GM19023 (cell line): ENCODE measurements at regions not wholly inside any gene's neighbourhood (a gene's known extent, or its start where the extent isn't known, plus 50 kb on each side); places are given as distances from the start of the nearest gene placed in this dataset.

ENCODE experiments used
- ATAC-seq: cut with Tn5 transposase; IDR thresholded peaks from one replicate; pipeline ENCODE4 v1.9.1; 2021; ENCODE audit warnings: mild to moderate bottlenecking, moderate library complexity; ENCODE audit not compliant: unreplicated experiment

DNA sequence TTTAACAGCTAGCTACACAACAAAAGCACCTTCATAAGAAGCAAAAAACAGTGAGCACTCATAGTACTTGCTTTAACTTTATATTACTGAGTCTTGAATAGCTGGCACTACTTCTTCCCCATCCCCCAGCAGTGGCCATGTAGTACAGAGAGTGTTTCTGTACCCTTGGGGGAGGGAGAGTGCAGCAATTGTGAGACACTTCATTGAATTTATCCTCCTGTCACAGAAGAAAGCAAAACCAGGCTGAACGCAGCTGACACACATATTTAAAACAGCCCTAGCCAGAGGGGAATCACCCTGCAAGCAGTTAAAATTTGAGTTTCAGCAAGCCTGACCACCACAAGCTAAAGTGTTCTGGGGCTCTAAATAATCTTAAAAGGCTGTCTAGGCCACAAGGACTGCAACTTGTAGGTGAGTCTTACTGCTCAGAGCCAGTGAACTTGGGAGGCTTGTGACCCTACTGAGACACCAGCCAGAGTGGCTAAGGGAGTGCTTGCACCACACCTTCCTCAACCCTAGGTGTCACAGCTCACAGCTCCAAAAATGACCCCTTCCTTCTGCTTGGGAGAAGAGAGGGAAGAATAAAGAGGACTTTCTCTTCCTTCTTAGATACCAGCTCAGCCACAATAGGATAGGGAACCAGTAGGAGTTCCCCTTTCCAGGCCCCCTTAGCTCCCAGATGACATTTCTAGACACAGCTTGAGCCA is 97.7 kb upstream of the MEOX2 start:
- no peak for ATAC-seq

- ATAC-seq, result no peak
These were observed 96.2 kb upstream of the MEOX2 start for GRCh38 chr7:15782656-15783055.

DNA sequence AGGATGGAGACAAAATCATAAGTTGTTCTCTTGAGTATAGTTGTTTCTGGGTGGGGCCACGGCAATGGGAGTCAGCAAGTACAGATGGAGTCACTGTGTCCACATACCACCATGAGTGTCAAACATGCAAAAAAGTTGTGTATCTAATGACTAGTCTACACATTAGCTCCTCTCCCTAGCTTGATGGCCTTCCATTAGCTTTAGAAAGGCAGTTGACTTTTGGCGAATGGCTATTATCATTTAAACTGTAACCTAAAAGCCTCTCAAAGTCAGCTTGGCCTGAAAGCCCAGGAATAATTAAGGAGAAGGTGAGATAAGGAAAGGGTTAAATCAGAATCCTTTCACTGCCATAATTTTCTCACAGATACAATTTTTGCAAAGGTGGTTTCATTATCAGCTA is 95.5 kb upstream of the MEOX2 start:
- no peak for ATAC-seq

DNA sequence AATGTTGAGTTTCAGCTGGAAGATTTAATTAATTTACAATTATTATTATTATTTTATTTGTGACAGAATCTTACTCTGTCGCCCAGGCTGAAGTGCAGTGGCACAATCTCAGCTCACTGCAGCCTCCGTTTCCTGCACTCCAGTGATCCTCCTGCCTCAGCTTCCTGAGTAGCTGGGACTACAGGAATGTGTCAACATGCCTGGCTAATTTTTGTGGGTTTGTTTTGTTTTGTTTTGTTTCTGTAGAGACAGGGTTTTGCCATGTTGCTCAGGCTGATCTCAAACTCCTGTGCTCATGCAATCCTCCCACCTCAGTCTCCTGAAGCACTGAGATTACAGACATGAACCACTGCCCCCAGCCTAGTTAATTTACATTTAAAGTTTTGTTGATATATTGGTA is 93.8 kb upstream of the MEOX2 start:
- no peak for ATAC-seq

DNA sequence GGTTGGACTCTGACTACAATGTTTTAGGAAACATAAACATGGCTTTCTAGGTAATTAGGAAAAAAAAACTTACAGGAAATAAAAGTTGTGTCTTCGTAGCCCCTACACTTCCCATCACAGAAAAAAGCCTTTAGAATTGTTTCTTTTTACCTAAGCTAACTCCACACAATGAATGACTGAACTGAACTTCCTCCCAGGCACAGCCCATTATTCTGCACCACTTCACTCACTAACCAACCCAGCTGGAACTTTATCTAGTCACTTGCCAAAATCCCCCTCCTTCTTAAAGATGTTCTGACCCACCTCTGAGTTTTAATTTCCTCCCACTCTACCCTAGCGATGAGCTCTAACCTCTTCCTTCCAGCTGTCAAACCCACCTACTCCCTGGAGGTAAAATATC is 91.7 kb upstream of the MEOX2 start:
- ATAC-seq, result no peak

- no peak for ATAC-seq
These were observed 79.3 kb upstream of the MEOX2 start for GRCh38 chr7:15765753-15766152.

GRCh38 chr7:15764851-15765382 is 78.4 kb upstream of the MEOX2 start:
- ATAC-seq, result no peak

DNA sequence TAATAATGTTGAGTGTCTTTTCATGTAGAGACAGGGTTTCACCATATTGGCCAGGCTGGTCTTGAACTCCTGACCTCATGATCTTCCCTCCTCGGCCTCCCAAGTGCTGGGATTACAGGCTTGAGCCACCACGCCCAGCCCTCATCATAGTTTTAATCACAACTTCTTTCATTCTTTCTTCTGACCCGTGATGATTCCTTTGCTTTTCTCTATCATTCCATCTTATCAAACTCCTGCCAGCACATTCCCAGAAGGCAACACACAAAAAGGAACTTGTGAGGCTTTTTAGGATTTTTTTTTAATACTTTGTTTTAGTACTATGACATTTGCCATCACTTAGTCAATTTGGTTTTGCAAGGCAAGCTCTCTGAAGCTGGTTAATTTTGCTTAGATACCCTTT is 77.5 kb upstream of the MEOX2 start:
- no peak for ATAC-seq

DNA sequence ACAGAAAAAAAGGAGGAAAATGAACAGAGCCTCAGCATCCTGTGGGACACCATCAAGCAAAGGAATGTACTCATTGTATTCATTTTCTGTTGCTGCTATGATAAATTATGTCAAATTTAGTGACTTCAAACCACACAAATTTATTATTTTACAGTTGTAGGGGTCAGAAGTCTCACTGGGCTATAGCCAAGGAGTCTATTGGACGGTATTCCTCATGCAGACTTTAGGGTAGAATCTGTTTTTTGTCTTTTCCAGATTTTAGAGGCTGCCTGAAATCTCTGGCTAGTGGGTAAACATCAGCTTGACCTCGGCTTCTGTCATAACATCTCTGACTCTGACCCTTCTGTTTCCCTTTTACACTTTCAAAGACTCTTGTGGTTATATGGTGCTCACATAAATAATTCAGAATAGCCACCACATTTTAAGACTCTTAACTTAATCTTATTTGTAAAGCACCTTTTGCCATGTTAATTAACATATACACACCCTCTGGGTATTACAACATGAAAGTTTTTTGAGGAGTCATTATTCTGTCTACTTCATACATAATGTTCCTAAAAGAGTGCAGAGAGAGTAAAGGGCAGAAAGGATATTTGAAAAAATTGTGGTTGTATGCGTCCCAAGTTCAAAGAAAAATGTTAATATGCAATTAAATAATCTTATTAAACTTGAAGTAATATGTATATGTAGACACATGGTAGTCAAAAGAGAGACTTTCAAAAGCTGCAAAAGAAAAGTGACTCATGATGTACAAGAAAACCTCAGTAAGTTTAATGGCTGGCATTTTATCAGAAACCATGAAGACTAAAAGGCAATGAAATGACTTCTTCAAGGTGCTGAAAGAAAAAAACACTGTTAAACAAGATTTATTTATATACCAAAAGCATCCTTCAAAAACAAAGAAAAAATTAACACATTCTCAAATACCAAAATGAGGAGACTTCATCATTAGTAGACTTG is 70.8 kb upstream of the MEOX2 start:
- ATAC-seq, result no peak

- no peak for ATAC-seq
These were observed 68.6 kb upstream of the MEOX2 start for GRCh38 chr7:15755061-15755460.

GRCh38 chr7:15753887-15754579 is 67.5 kb upstream of the MEOX2 start:
- ATAC-seq, result no peak

DNA sequence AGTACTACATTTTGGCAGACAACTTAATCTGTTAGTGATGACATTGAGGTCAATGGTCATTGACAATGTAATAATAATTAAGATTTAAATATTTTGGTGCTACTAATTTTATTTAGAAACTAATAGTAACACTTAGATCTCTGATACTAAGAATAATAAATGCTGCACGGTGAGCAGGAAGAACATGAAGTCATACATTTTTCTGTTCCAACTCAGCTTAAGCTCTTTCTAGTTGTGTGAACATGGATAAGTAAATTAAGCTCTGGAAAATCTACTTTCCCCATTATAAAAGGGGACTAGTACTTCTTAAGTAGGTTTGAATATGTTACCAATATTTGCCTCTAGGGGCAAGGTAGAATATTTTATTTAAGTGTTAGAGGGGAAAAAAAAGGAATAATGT is 65.9 kb upstream of the MEOX2 start:
- no peak for ATAC-seq

- no peak for ATAC-seq
These were observed 64.8 kb upstream of the MEOX2 start for GRCh38 chr7:15751191-15751701.

GRCh38 chr7:15750727-15751126 is 64.2 kb upstream of the MEOX2 start:
- no peak for ATAC-seq

DNA sequence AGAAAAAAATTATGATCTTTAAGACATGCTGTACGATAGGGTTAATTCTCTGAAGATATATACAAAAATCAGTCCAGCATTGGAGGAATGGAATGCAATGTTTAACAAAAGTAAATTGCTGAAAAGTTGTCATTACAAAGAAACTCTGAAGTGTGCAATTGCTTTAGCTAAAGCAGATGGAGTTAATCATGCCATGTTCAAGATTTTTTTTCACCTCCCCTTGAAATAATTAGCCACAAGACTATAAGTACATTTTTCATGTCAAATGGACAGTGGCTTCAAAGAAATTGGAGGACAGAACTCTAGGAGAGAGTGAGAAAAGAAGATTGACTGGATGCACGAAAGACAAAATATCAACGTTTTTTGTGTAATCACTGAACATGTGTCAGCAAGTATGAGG is 63.1 kb upstream of the MEOX2 start:
- no peak for ATAC-seq

- ATAC-seq, result no peak
These were observed 61.2 kb upstream of the MEOX2 start for GRCh38 chr7:15747712-15748111.

- no peak for ATAC-seq
These were observed 60.8 kb upstream of the MEOX2 start for GRCh38 chr7:15747301-15747700.

DNA sequence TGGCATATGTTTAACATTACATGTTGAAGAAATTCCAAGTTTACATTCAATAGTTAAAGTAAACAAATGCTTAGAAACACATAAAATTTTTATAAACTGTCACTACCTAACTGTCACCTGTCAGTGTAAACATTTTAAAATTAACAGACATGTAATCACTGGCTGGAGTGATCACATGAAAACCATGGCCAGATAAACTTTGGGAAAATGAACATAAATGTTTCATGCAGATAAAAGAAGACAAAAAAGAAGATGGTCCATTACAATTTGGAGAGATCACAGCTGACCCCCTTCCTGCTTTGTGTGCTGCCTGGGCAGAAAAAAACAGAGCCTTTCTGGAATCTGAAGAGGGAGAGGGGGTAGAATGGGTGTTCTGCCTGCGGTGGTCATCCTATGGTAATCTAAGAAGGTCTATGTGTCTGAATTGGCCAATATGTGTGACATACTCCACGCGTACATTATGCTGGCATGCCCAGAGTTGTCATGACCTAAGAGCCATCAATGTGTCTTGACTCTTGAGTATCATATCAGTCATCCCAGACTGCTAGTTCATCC is 57.5 kb upstream of the MEOX2 start:
- no peak for ATAC-seq

- ATAC-seq, result no peak
These were observed 51.1 kb upstream of the MEOX2 start for GRCh38 chr7:15737601-15738000.
